GM19395 (cell line): ENCODE measurements at regions not wholly inside any gene's neighbourhood (a gene's known extent, or its start where the extent isn't known, plus 50 kb on each side); places are given as distances from the start of the nearest gene placed in this dataset.

ENCODE experiments used
- ATAC-seq: cut with Tn5 transposase; IDR thresholded peaks from one replicate; pipeline ENCODE4 v1.9.1; 2021; ENCODE audit warnings: mild to moderate bottlenecking, moderate library complexity; ENCODE audit not compliant: unreplicated experiment

DNA sequence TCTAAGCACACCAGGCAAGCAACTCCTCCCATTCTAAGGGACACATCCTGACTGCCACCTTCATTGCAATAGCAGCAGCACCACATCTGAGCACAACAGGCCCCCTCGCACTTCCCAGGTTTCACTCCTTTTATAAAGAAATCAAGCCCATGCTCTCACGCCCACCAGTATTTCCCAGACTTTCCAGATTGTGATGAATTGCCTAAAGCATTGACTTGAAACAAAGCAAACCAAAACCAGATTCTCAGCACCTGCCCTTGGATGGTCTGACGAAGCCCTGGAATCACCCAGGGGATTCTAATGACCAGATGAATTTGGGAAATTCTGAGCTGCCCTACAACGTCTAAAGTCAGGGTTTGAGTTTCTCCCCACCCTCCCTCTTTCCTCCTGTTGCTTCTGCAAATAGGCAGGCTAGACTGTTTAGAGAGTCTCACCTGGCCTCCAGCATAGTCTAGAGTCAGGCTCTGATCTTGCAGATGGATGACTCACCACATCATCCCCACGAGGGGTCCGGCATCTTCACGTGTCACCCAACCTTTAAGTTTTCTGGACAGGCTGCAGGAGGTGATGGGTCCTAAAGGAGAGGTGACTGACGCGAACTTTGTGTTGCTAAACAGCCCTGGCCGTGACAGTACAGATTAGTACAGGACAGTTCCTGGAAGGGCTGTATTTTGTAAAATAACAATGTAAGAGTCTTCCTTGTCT, 198.0 kb downstream of the SKIDA1 start:
- ATAC-seq: no peak

DNA sequence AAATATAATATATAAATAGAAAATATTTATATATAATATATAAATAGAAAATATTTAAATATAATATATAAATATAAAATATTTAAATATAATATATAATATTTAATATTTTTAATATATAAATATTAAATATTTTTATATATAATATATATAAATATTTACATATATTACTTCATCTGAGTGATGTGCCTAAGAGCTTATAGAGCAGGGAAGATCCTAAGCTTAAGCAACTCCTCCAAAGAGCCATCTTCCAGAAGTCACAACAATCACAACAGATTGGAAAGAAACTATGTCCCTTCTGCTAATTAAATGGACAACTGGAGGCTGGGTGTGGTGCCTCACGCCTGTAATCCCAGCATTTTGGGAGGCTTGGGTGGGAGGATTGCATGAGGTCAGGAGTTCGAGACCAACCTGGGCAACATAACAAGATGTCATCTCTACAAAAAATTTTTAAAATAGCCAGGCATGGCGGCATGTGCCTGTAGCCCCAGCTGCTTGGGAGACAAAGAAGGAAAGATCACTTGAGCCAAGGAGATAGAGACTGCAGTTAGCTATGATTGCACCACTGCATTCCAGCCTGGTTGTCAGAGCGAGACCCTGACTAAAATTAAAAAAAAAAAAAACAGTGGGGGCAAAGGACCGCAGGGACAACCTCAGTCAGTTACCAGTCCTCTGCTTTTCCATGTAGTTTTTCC, 198.7 kb downstream of the SKIDA1 start:
- ATAC-seq: no peak

DNA sequence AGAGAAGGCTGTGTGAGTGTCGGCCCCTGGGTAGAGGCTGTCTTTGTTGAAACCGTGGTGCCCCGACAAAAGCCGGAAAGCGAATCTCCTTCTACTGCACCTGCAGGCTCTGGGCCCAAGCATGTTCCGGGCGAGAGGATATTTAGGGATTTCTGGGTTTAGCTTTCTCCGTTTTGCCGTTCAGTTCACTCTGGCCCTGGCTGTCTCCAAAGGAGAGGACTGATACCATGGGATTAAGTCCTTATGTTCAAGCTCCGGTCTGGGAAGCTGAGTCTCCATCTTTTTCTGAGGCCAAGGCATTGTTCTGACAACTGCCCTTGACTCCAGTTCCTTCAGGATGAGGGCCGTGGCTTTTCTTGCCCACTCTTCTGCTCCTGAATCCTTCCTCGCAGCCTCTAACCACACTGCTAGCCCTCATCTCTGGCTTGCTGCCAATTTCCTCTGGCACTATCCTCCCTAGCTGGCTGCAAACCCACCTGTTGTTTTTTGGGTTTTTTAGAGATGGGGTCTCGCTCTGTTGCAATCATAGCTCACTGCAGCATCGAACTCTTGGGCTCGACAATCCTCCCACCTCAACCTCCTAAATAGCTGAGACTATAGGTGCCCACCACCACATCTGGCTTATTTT, 206.8 kb downstream of the SKIDA1 start:
- no peak for ATAC-seq

DNA sequence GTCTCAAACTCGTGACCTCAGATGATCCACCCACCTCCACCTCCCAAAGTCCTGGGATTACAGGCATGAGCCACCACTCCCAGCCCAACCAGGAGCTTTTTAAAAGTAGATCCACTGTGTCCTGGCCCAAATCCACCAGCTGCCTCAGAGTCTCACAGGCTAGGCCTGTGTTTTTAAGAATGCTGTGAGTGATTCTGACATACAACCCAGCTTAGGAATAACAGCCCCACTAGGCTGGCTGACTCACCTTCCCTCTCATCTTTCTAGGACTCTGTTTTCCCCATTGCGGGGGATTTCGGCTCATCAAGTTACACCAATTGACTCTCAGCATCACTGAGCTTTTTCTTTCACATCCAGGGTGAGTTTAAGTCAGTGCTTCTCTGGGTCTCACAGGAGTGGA, 207.6 kb downstream of the SKIDA1 start:
- ATAC-seq: no peak

DNA sequence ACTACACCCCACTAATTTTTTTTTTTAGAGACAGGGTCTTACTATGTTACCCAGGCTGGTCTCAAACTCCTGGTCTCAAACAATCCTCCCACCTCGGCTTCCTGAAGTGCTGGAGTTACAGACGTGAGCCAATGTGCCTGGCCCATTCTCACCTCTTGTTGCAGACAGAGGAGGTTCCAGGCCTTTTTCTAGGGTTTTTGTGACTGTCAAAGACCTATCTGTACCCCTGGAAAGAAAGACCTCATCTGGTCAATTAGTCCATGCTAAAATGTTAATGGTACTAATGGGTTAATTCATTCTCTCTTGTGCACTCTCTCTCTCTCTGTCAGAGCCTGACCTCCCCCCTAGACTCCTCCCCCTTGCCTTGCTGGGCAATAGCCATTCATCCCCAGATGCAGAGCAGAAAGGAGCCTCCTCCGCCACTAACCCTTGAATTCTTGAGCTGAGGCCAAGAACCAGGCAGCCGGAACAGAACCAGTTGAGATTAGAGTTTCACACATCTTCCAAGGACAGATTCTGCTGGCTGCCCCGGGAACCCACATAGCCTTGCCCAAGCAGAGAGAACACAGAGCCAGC, 209.7 kb downstream of the SKIDA1 start:
- ATAC-seq: no peak

DNA sequence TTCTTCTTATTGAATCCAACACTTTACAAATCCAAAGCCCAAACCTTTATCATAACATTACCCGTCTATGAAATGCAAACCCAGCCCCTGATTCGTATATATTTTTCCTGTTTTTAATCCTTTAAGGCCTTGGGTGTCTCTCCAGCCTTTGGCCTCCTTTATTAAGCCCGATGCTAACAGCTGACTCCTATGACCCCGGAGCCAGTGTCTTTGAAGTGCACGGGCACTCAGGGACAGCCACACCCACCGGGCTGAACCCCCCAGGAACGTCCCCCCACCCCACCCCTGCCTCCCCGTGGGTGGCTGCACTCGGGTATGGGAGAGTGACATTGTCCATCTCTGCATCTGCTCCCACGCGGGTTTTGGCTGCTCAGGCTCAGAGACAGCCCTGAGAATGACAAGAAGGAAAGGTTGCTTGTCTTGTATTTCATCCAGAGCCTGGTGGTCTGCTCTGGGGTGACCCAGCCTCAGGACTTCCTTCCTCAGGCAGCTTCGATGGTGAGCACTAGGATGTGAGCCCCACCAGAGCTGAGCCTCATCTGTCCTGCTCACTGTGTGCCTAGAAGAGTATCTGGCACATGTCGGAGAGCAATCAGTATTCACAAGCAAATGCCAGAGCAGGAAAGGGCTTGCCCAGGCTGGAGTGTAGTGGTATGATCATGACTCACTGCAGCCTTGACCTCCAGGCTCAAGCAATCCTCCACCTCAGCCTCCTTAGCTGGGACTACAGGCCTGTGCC, 210.4 kb downstream of the SKIDA1 start:
- ATAC-seq: no peak

DNA sequence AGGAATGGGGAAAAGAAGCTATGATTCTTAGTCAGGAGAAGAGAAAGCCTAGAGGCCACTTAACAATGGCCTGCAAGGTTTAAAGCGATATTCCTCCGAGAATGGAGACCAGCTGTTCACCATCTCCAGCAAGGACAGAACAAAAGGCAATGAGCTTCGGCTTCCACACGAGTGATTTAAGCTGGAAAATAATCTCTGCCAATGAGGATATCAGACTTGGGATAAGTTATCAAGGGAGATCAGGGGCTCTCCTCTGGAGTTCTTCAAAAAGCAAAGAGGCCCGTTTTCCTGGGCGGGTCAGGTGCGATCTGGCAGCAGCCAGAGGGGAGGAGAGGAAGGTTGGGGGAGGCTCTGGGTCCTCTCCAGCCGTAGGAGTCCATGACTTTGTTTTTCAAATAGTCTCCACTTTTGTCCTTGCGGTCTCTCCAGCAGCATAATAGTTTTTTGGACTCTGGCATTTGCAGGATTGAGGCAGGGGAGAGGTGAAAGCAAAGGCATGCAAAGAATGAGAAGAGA, 211.3 kb downstream of the SKIDA1 start:
- ATAC-seq: no peak

DNA sequence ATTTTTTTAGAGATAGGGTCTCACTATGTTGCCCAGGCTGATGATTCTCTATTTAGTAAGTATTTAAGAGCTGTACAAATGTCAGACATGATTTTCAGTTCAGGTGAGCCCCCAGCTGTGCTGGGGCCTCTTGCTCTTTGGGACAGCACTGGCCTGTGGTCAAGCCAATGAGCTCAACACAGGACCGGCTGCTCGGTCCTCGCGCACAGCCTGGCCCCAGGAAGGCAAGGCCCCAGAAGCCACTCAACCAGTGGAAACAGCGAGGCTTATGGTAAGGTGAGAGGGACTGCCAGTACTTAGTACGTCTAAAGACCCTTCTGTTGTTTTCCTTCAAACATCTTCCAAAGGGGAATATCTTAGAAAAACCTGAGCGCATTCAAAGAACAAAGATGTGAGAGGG, 211.8 kb downstream of the SKIDA1 start:
- no peak for ATAC-seq

DNA sequence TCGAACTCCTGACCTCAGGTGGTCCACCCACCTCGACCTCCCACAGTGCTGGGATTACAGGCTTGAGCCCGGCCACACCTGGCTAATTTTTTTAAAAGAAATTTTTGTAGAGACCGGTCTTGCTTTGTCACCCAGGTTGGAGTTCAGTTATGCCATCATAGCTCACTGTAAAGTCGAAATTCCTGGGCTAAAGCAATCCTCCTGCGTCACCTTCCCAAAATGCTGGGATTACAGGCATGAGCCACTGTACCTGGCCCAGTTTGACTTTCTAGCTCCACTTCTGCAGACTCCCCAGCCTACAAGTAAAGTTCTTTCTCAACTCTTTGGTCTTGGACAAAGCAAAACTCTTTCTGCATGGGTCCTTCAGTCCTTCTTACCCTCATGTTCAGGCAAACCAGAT, 214.1 kb downstream of the SKIDA1 start:
- no peak for ATAC-seq

DNA sequence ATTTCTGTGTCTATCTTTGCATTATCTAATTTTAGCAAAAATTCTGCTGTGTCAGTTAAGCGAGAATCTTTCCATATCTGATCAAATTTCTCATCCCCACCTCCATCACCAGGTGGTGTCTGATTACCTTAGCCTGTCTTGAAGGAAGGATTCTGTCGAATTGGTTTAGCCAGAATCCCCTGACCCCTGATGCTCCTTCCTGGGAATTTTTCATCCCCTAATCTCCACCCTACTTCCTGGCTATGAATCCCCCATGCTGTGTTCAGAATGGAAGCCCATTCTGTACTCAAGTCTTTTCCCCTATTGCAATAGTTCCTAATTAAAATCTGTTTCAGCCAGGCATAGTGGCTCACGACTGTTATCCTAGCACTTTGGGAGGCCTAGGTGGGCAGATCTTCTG, 216.1 kb downstream of the SKIDA1 start:
- ATAC-seq: no peak

DNA sequence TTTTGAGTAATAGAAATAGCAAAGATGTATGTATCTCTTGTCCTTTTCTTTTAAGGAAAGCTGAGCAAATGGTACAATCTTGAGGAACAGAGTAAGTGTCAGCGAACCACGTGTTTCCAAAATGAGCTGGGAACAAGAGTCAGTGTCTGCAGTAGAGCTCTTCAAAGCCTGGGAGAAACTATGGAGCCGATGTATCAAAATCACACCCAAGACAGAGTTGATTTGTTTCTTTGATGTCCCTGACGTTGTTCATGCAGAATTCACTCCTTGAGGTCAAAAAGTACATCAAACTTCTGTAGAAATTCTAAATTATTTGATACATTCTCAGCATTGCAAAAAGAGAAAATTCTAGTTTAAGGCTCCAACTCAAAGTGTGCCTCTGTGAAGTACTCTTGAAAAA, 216.5 kb downstream of the SKIDA1 start:
- no peak for ATAC-seq

DNA sequence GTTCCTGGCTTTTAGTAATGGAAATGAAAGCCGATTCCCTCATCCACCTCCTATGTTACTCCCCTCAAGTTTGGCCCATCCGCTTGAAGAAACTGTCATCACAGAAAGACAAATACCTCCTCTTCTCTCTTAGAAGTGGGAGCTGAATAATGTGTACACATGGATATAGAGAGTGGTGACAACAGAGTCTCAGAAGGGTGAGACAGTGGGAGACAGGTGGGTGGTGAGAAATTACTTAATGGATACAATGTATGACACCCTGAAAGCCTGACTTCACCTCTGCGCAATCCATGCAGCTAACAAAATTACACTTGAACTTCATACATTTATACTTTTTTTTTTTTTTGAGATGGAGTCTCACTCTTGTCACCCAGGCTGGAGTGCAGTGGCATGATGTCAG, 217.5 kb downstream of the SKIDA1 start:
- ATAC-seq: no peak

DNA sequence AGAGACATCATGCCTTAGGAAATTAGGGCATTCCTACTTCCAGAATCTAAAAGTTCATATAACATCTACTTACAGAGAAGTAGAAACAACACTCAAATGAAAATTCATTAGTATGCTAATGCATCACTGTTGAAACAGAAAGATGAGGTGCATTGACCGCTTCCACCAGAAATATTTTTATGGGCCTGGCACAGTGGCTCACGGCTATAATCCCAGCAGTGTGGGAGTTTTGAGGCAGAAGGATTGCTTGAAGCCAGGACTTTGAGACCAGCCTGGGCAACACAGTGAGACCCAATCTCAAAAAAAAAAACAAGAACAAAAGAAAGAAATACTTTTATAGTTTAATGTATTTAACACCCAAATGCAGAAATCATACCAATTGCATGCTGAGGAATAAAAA, 220.9 kb downstream of the SKIDA1 start:
- no peak for ATAC-seq

DNA sequence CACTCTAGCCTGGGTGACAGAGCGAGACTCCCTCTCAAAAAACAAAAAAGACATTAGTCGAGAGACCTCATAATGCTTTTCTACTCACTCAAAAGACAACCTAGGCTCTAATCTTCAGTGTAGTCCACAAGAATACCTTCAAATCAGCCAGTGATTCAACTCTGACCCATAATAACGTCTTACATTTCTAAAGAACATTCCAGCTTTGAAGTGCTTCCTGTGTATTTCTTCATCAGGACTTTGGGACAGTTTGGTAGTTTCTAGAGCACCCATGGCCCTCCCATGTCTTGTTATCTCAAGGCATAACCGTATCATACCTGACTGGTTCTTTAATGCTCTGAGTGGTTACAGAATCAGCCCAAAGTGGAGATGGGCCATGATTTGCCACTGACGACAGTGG, 221.3 kb downstream of the SKIDA1 start:
- ATAC-seq: no peak

DNA sequence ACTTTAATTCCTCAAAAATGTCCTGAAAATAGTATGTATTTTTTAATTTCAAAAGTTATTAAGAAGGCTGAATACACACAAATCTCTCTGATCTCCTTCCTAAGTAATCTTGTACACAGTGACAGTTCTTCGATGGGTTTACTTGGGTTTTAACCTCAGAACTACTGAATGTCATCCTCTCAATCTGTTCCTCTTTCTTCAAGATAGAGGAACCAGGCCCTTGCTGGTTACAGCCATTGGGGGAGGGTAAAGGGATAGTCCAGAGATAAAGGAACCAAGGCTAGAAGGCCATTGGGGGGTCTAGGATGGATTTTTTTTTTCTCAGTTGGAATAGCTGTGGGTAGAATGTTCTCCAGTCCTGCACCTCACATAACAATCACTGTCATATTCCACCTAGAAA, 224.9 kb downstream of the SKIDA1 start:
- no peak for ATAC-seq

DNA sequence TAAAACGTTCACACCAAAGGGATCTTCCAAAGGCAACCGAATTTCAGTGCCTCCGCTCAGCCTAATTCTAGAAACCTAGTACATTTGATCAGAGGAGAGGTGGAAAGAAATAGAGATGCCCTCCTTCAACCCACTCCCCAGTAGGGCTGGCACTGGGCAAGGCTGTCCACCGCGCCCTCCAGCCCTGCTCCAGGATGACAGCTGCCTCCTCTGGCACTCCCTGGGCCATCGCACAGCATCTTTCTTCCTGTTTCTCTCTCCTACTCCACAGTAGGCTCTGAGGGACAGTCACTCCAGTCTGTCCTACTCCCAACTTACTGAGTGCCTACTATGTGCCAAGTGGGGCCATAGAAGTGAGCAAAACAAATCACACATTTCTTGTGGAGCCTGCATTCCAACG, 226.2 kb downstream of the SKIDA1 start:
- ATAC-seq: no peak

DNA sequence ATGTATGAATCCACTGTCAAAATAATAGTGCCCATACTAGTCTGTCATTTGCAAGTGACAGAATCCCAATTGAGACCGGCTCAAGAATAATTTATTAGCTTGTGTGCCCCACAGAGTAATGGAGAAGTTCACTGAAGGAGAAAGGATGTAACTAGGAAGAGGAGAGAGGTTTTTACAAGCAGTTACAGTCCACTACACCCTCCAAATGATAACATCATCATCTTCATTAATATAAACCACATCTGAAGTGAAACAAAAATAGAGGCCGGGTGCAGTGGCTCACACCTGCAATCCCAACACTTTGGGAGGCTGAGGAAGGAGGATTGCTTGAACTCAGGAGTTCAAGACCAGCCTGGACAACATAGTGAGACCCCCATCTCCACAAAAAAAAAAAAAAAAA, 226.8 kb downstream of the SKIDA1 start:
- ATAC-seq: no peak

DNA sequence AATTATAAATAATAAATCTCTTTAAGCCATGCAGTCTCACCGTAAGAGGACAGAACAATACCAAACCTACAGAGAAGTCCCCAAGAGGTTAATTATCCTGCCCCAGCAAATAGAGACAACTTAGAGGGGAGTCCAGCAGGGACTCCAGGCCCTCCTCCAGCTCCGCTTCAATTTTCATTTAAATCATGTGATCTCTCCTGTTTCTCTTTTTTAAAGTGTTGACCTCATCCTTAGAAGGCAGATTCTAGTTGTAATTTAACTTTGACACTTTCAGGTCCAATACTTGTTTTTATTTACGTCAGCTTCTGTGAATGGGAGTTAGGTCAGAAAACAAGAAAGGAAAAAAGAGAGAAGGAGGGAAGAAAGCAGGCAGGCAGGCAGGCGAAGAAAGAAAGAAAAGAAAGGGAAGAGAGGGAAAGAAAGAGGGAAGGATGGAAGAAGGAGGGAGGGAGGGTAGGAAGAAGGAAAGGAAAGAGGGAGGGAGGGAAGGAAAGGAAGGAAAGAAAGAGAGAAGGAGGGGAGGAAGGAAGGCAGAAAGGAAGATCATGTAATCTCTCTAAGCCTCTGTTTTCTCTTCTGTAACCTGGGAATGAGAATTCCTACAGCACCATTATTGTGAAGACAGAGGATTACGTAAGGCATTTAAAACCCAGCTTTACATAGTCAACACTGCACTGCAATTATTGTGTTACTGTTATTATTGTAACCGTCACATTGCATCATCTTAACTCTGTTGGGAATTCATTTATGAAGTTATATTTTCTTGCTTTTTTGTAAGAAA, 227.7 kb downstream of the SKIDA1 start:
- no peak for ATAC-seq

DNA sequence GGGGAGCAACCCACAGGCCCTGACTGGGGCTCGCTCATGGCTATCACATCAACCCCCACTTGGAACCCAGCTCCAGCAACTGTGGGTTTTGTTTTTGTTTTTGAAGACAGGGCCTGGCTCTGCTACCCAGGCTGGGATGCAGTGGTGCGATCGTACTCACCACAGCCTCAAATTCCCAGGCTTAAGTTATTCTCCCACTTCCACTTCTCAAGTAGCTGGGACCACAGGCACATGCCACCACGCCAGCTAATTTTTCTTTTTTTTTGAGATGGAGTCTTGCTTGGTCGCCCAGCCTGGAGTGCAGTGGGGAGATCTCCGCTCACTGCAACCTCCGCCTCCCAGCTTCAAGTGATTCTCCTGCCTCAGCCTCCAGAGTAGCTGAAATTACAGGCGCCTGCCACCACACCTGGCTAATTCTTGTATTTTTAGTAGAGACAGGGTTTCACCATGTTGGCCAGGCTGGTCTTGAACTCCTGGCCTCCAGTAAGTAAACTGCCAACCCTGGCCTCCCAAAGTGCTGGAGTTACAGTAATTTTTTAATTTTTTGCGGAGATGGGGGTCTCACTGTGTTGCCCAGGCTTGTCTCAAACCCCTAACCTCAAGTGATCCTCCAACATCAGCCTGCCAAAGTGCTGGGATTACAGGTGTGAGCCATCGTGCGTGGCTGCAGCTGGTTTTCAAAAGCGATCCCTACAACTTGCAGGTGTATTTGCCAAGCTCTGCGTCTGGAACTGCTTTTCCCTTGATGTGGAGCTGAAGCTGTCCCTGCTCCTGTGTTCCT, 228.7 kb downstream of the SKIDA1 start:
- ATAC-seq: no peak
